PC-9 (cell line): ENCODE measurements at regions not wholly inside any gene's neighbourhood (a gene's known extent, or its start where the extent isn't known, plus 50 kb on each side); places are given as distances from the start of the nearest gene placed in this dataset.

Source experiments
- BruUV-seq: library from RNA; stranded (reverse); fragments of 400-500 nt; replicated peaks from 2 replicates; lab custom pipeline; 2021; lab: Mats Ljungman, UMichigan
- CTCF ChIA-PET: fragments of 300-600 bp; sonication (Branson Sonifier 250); formaldehyde crosslinking; loops from one replicate; lab custom pipeline; 2022; ENCODE audit warnings: antibody characterized with exemption; lab: Charles Lee
- POLR2A ChIA-PET: fragments of 300-600 bp; sonication (Branson Sonifier 250); formaldehyde crosslinking; loops from one replicate; lab custom pipeline; 2022; ENCODE audit warnings: antibody characterized with exemption; ENCODE audit not compliant: unreplicated experiment; lab: Charles Lee
- DNase-seq, 2 experiments: peaks; one replicate each; pipeline versions ENCODE4 v3.0.0 to v3.0.0-alpha.2; 2015 to 2022; ENCODE audit warnings: mixed read lengths in 1 of 2
- H2AFZ ChIP-seq: fragments of 200-600 bp; sonication (generic); 2 replicates; pipeline ENCODE4 v1.8.1; 2017; ENCODE audit warnings: antibody characterized with exemption
- H3F3A ChIP-seq: fragments of 200-600 bp; sonication (generic); 2 replicates; pipeline ENCODE4 v1.8.1; 2017; ENCODE audit warnings: antibody characterized with exemption, mild to moderate bottlenecking, low read depth; ENCODE audit not compliant: insufficient read depth
- H3K27ac ChIP-seq: fragments of 200-600 bp; sonication (generic); 2 replicates; pipeline ENCODE4 v1.6.1; 2016; ENCODE audit warnings: mixed run types
- H3K27me3 ChIP-seq: fragments of 200-600 bp; sonication (generic); 2 replicates; pipeline ENCODE4 v1.6.1; 2016; ENCODE audit warnings: low read depth, mixed run types; ENCODE audit not compliant: insufficient read depth
- H3K36me3 ChIP-seq: fragments of 200-600 bp; sonication (generic); 2 replicates; pipeline ENCODE4 v1.6.1; 2016; ENCODE audit warnings: low read depth, mixed run types
- H3K4me1 ChIP-seq: fragments of 200-600 bp; sonication (generic); replicated peaks from 2 replicates; pipeline ENCODE4 v1.6.1; 2016; ENCODE audit warnings: mixed run types; ENCODE audit not compliant: insufficient read depth
- H3K4me2 ChIP-seq: fragments of 200-600 bp; sonication (generic); 2 replicates; pipeline ENCODE4 v1.6.1; 2017; ENCODE audit warnings: mixed run types
- H3K4me3 ChIP-seq: fragments of 200-600 bp; sonication (generic); 2 replicates; pipeline ENCODE4 v1.6.1; 2016; ENCODE audit warnings: mixed run types
- H3K79me2 ChIP-seq: fragments of 200-600 bp; sonication (generic); 2 replicates; pipeline ENCODE4 v1.6.1; 2017; ENCODE audit warnings: low read depth, mixed run types
- H3K9me2 ChIP-seq: fragments of 200-600 bp; sonication (generic); 2 replicates; pipeline ENCODE4 v1.8.1; 2017; ENCODE audit warnings: mild to moderate bottlenecking; ENCODE audit not compliant: insufficient read depth
- H3K9me3 ChIP-seq: fragments of 200-600 bp; sonication (generic); 2 replicates; pipeline ENCODE4 v1.8.1; 2016; ENCODE audit warnings: low read depth; ENCODE audit not compliant: insufficient read depth
- H4K20me1 ChIP-seq: fragments of 200-600 bp; sonication (generic); 2 replicates; pipeline ENCODE4 v1.8.1; 2017; ENCODE audit not compliant: insufficient read depth
- EZH2 ChIP-seq: fragments of 200-600 bp; sonication (generic); IDR thresholded peaks from 2 replicates; pipeline ENCODE4 v1.8.0; 2017; ENCODE audit warnings: antibody characterized with exemption, low read depth
- intact Hi-C: fragments of 100-400 bp; cut with micrococcal nuclease; formaldehyde crosslinking; loops from one replicate; pipeline ENCODE4 v1.10.0; 2022; ENCODE audit not compliant: unreplicated experiment
- TF ChIP-seq, protein P1 (sequence below): fragments of 200-600 bp; sonication (generic); conservative IDR thresholded peaks from 2 replicates; pipeline ENCODE4 v1.6.1; 2017; ENCODE audit warnings: mixed run types, antibody characterized with exemption, mild to moderate bottlenecking, moderate library complexity

DNA sequence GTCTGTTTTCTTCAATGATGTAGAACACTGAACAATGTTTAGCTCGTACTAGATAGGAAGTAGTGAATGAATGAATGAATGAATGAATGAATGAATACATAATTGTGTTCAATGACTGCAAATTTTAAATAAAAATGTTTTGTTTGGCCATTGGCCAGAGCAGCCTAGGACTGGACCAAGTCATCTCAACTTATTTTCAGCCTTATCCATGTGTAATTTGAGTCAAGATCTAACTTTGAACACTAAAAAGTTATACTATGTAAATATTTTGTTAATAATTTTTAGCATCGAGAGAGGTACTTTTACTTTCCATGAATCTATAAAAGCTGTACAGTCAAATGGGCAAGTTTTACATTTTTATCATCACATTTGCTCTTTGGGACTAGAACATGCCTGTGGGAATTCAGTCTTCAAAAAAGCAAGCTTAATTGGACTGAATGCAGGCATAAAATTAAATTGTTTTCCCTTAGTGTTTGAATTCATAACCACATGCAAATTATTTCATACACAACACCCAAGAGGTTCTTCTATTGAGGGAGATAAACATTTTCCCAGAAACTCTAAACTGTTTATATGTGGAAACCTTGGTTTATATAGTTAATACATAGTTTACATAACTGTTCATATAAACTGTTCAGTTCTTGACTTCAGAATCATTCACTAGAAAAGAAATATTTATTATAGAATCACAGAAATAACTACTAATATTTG, 222.1 kb upstream of the ANO3 start:
- H2AFZ ChIP-seq: no peak overlapping the region
- ChIA-PET POLR2A (interaction anchor here (0.5 kb wide), 1 partner anchor 1303 kb away, joined by 8 read pairs; no protein-coding TSS in a partner anchor), CTCF (no interaction called here)
- H3F3A ChIP-seq: no peaks in the 10 kb centered on the region
- intact Hi-C loops: no loop called here
- no peaks in the 10 kb centered on the region for H3K4me1 ChIP-seq
- H3K36me3 ChIP-seq: no peaks in the 10 kb centered on the region
- DNase-seq: no peak
- no peak overlapping the region for H3K4me2 ChIP-seq
- H4K20me1 ChIP-seq: no peaks in the 10 kb centered on the region
- H3K4me3 ChIP-seq: no peak overlapping the region
- no peaks in the 10 kb centered on the region for H3K27me3 ChIP-seq
- no peaks in the 10 kb centered on the region for H3K9me3 ChIP-seq
- no TSS peak for BruUV-seq
- no peak for TF ChIP-seq EZH2
- TF ChIP-seq, protein P1, sequence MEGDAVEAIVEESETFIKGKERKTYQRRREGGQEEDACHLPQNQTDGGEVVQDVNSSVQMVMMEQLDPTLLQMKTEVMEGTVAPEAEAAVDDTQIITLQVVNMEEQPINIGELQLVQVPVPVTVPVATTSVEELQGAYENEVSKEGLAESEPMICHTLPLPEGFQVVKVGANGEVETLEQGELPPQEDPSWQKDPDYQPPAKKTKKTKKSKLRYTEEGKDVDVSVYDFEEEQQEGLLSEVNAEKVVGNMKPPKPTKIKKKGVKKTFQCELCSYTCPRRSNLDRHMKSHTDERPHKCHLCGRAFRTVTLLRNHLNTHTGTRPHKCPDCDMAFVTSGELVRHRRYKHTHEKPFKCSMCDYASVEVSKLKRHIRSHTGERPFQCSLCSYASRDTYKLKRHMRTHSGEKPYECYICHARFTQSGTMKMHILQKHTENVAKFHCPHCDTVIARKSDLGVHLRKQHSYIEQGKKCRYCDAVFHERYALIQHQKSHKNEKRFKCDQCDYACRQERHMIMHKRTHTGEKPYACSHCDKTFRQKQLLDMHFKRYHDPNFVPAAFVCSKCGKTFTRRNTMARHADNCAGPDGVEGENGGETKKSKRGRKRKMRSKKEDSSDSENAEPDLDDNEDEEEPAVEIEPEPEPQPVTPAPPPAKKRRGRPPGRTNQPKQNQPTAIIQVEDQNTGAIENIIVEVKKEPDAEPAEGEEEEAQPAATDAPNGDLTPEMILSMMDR: no peak
- H3K9me2 ChIP-seq: peaks cover 5% of the 10 kb centered on the region
- H3K79me2 ChIP-seq: no peaks in the 10 kb centered on the region
- H3K27ac ChIP-seq: no peak overlapping the region

DNA sequence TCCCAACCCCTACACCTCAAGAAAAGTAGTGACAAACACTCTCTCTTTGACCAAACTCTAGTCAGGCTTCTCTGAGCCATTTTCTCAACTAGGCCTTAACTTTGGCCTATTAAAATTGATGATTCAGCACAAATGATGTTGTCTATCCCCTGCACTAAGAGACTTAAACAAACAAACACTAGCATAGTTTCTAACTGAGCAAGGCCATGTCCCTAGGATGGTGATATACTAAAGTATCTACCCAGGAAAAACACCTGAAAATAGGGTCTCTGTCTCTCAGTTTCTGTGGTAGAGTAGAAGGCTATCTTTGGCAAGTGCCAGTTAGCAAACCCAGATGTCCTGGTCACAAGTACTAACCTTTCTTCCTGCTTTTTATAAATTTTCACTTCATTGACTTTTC, 219.7 kb upstream of the ANO3 start:
- DNase-seq: no peak
- Histone ChIP-seq H3K27ac (no peak overlapping the region), H3K9me3 (no peaks in the 10 kb centered on the region), H3K36me3 (no peaks in the 10 kb centered on the region), H3K4me2 (no peak overlapping the region), H3K27me3 (no peaks in the 10 kb centered on the region), H3K4me3 (no peak overlapping the region), H3K79me2 (no peaks in the 10 kb centered on the region), H2AFZ (no peak overlapping the region), H3F3A (no peaks in the 10 kb centered on the region), H3K4me1 (no peaks in the 10 kb centered on the region), H4K20me1 (no peaks in the 10 kb centered on the region), H3K9me2 (peaks cover 5% of the 10 kb centered on the region)
- TF ChIP-seq, protein P1: no peak
- TF ChIP-seq EZH2: no peak
- POLR2A ChIA-PET: no interaction called here
- CTCF ChIA-PET: no interaction called here
- BruUV-seq: no TSS peak
- intact Hi-C loops: no loop called here

DNA sequence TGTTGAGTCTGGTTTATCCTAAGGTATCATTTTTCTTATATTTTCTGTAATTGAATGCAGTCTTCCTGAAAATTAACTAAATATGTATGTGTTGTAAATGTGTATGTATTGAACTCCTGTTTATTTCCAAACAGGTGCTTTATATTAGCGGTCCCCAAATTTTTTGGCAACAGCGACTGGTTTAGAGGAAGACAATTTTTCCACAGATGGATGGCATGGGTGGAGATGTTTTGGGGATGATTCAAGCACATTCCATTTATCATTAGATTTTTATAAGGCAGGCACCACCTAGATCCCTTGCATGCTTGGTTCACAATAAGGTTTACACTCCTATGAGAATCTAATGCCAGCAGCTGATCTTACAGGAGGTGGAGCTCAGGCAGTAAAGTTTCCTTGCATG, 210.5 kb upstream of the ANO3 start:
- CTCF ChIA-PET: no interaction called here

More for the DNA sequence above, 210.5 kb upstream of the ANO3 start:
- Histone ChIP-seq H3K36me3 (no peaks in the 10 kb centered on the region), H2AFZ (no peak overlapping the region), H3K9me3 (no peaks in the 10 kb centered on the region), H4K20me1 (no peaks in the 10 kb centered on the region), H3K27me3 (no peaks in the 10 kb centered on the region), H3K4me3 (no peak overlapping the region), H3K79me2 (no peaks in the 10 kb centered on the region), H3K4me2 (no peak overlapping the region), H3K9me2 (no peaks in the 10 kb centered on the region), H3F3A (no peaks in the 10 kb centered on the region), H3K4me1 (no peaks in the 10 kb centered on the region), H3K27ac (no peak overlapping the region)
- TF ChIP-seq EZH2: no peak
- TF ChIP-seq, protein P1: no peak
- POLR2A ChIA-PET: no interaction called here
- no TSS peak for BruUV-seq
- intact Hi-C loops: no loop called here
- no peak for DNase-seq
